K562 (cell line): ENCODE measurements at regions not wholly inside any gene's neighbourhood (a gene's known extent, or its start where the extent isn't known, plus 50 kb on each side); places are given as distances from the start of the nearest gene placed in this dataset.

Experiments used
- POLR2A ChIP-seq: fragments of 450-650 bp; conservative IDR thresholded peaks from 2 replicates; pipeline ENCODE4 v1.6.1; 2016
- TF ChIP-seq, protein P1 (sequence below), 3 experiments: IDR thresholded peaks in 2 of 3; conservative IDR thresholded peaks in 1 of 3; 2 replicates each; pipeline ENCODE4 v1.5.1; 2011 to 2012; ENCODE audit warnings: low read length in 3 of 3, mild to moderate bottlenecking in 3 of 3, control low read depth in 2 of 3, improper control_type of control experiment in 1 of 3, inconsistent platforms in 1 of 3, low read depth in 1 of 3, mixed read lengths in 1 of 3, moderate library complexity in 1 of 3; ENCODE audit not compliant: insufficient read depth in 2 of 3

DNA sequence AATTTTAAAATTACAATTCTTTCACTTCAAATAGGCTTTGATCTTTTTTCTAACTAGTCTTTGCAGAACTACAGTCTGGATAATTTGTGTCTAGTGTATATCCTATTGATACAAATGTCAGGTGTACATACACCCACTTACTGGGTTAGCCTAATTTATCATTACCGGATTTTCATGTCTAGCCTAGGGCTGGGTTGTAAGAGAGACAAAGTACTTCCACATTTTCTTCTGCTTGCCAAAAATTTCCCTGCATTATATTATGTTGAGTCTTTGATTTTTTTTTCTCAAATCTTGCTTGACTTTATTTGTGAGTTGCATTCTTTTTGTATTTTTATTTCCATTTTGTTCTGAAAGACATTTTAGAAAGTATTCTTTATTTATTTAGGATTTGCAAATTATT is 284.8 kb upstream of the FZD8 start:
- no peak for TF ChIP-seq POLR2A
- TF ChIP-seq, protein P1, sequence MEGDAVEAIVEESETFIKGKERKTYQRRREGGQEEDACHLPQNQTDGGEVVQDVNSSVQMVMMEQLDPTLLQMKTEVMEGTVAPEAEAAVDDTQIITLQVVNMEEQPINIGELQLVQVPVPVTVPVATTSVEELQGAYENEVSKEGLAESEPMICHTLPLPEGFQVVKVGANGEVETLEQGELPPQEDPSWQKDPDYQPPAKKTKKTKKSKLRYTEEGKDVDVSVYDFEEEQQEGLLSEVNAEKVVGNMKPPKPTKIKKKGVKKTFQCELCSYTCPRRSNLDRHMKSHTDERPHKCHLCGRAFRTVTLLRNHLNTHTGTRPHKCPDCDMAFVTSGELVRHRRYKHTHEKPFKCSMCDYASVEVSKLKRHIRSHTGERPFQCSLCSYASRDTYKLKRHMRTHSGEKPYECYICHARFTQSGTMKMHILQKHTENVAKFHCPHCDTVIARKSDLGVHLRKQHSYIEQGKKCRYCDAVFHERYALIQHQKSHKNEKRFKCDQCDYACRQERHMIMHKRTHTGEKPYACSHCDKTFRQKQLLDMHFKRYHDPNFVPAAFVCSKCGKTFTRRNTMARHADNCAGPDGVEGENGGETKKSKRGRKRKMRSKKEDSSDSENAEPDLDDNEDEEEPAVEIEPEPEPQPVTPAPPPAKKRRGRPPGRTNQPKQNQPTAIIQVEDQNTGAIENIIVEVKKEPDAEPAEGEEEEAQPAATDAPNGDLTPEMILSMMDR (IDR thresholded peaks at IDR 0.05 in 2 of 3, conservative IDR thresholded peaks at IDR 0.05 in 1 of 3; ENCODE audit: insufficient read depth in 2 of 3, low read depth in 1 of 3, low read length in 3 of 3), result no peak
